ENCODE measurements at regions not wholly inside any gene's neighbourhood (a gene's known extent, or its start where the extent isn't known, plus 50 kb on each side); places are given as distances from the start of the nearest gene placed in this dataset.

DNA sequence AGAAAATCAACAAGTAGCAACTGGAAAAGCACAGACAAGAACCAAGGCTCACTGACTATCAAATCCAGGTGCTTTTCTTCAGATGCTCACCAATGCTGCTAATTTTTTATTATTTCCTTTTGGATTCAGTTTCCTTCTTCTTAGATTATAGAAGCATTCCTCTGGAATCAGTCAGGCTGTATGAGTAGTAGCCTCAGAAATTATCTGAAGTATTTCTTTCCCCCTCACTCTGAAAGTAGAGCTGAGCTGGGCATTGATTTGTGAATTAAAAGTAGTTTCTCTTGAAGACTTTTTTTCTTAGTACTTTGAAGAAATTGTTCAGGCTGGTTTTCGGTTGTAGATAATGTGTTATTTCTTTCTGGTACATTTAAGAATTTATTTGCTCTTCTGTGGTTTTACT lies 273.7 kb downstream of the NOL4 start:
- Histone ChIP-seq H3K4me3 (no peak overlapping the region), H3K27ac (no peak overlapping the region), H3K36me3 (no peaks in the 10 kb centered on the region), H3K9me3 (replicated peaks) (no peaks in the 10 kb centered on the region), H3K27me3 (no peaks in the 10 kb centered on the region), H3K4me1 (no peaks in the 10 kb centered on the region)
- no peak for DNase-seq

DNA sequence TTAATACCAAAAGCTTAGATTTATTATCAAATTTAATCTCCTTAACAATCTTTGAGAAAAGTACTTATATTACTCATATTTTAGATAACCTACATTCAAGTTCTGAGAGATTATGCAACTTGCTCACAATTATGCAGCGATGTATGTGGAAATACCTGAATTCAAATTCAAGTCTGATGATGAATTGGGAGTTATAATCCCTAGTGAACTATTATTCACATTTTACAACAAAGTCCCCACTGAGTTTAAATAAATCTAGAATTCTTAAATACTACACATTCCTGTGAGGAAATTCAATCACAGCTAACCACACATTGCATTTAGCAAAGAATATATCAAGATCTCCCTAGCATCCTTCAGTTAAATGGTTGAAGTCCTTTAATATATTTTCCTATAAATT lies 278.4 kb downstream of the NOL4 start:
- no peaks in the 10 kb centered on the region for H3K9me3 ChIP-seq (replicated peaks)
- H3K36me3 ChIP-seq, result no peaks in the 10 kb centered on the region
- no peak for DNase-seq

DNA sequence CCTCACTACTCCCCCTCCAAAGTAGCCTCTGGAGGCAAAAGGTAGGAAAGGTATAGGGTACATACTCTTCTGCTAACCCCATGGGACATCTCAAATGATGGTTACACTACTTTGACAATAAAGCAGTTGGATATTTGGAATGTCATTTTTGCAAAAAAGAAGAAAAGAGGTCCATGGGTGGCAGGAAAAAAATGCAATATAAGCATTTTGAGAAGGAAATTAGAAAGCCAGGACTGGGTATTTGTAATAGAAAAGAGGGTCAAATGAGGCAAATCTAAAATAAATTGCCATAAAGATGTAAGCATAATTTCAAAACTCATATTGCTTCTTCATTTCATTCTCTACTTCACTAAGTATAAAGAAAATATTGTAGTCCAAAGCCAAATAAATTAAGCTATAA lies 280.2 kb downstream of the NOL4 start:
- DNase-seq, result no peak
- Histone ChIP-seq H3K27ac (no peak overlapping the region), H3K36me3 (no peaks in the 10 kb centered on the region), H3K9me3 (replicated peaks) (no peaks in the 10 kb centered on the region), H3K4me3 (no peak overlapping the region), H3K4me1 (no peaks in the 10 kb centered on the region), H3K27me3 (no peaks in the 10 kb centered on the region)

More for the DNA sequence above, 278.4 kb downstream of the NOL4 start:
- H3K4me1 ChIP-seq, result no peaks in the 10 kb centered on the region
- H3K27ac ChIP-seq, result no peak overlapping the region
- H3K4me3 ChIP-seq, result no peak overlapping the region
- no peaks in the 10 kb centered on the region for H3K27me3 ChIP-seq

DNA sequence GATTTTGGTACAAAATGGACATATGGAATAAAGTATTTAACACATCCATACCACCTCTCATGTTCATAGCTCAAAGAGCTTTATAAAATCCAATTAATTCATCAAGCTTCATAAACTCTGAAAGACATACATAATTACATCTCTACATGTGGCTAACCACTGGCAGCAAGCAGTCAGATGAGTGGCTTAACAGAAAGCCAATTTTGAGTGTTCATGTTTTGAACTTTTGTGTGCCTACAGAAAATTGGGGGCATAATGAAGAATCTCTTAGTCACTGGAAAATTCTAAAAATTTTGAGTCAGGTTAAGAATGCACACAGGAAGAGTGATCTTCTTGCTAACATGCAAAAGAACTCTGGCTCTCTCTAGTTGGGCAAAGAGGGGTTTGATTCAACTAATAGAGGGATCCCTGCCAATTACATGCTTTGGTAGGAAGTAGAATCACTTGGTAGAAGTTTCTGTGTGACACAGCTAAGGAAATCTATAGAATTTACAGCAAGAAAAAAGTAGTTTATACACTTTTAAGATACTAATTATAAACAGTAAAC lies 287.4 kb downstream of the NOL4 start:
- Histone ChIP-seq H3K27me3 (no peaks in the 10 kb centered on the region), H3K36me3 (no peaks in the 10 kb centered on the region), H3K9me3 (replicated peaks) (no peaks in the 10 kb centered on the region), H3K4me1 (no peaks in the 10 kb centered on the region), H3K4me3 (no peak overlapping the region), H3K27ac (no peak overlapping the region)
- DNase-seq, result no peak

DNA sequence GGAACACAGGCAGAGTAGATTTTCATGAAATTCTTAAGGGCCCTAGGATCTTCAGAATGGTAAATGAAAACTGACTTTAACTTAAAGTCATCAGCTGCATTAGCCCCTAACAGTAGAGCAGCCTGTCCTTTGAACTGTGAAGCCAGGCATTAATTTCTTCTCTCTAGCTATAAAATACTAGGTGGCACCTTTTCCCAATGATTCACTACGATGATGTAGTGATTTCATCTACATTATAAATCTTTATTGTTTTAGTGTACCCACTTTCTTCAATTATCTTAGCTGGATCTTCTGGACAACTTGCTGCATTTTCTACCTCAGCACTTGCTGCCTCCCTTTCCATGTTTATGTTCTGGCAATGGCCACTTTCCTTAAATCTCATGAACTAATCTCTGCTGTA lies 290.5 kb downstream of the NOL4 start:
- Histone ChIP-seq H3K27ac (no peak overlapping the region), H3K4me3 (no peak overlapping the region), H3K36me3 (no peaks in the 10 kb centered on the region), H3K9me3 (replicated peaks) (no peaks in the 10 kb centered on the region), H3K4me1 (no peaks in the 10 kb centered on the region), H3K27me3 (no peaks in the 10 kb centered on the region)
- no peak for DNase-seq

GRCh38 chr18:33928231-33928630 lies 296.5 kb downstream of the NOL4 start:
- no peaks in the 10 kb centered on the region for H3K36me3 ChIP-seq
- H3K27me3 ChIP-seq, result no peaks in the 10 kb centered on the region
- no peaks in the 10 kb centered on the region for H3K4me1 ChIP-seq
- H3K27ac ChIP-seq, result no peak overlapping the region
- no peak for DNase-seq
- no peaks in the 10 kb centered on the region for H3K9me3 ChIP-seq (replicated peaks)
- no peak overlapping the region for H3K4me3 ChIP-seq

DNA sequence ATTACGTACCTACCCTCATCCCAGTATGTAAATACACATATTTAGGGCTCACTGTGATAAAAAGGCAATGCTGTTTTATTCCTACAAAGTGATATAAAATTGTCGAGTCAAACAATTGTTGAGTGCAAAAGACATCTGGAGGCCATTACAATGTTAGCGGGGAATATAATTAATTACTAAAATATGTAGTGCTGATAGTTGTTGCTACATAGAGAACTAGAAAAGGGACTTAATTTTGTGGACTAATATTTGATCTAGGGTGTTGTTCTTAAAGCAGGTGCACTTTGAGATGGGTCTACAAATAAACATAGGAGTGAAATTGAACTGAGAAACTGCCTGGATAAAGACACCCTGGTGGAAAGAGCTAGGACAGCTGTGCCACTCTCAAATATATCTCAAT lies 300.1 kb downstream of the NOL4 start:
- H3K36me3 ChIP-seq, result no peaks in the 10 kb centered on the region
- no peaks in the 10 kb centered on the region for H3K9me3 ChIP-seq (replicated peaks)
- no peak for DNase-seq
- no peaks in the 10 kb centered on the region for H3K27me3 ChIP-seq
- no peak overlapping the region for H3K4me3 ChIP-seq
- H3K4me1 ChIP-seq, result no peaks in the 10 kb centered on the region
- H3K27ac ChIP-seq, result no peak overlapping the region

- no peak overlapping the region for H3K27ac ChIP-seq
Measured at GRCh38 chr18:33923980-33924379, 300.7 kb downstream of the NOL4 start.

GRCh38 chr18:33918571-33918970 lies 306.1 kb downstream of the NOL4 start:
- H3K27ac ChIP-seq, result no peak overlapping the region
- H3K36me3 ChIP-seq, result no peaks in the 10 kb centered on the region
- H3K4me3 ChIP-seq, result no peak overlapping the region
- no peak for DNase-seq
- no peaks in the 10 kb centered on the region for H3K27me3 ChIP-seq
- no peaks in the 10 kb centered on the region for H3K4me1 ChIP-seq
- H3K9me3 ChIP-seq (replicated peaks), result no peaks in the 10 kb centered on the region

More at GRCh38 chr18:33923980-33924379, 300.7 kb downstream of the NOL4 start:
- no peaks in the 10 kb centered on the region for H3K9me3 ChIP-seq (replicated peaks)
- H3K27me3 ChIP-seq, result no peaks in the 10 kb centered on the region
- H3K4me3 ChIP-seq, result no peak overlapping the region
- DNase-seq, result no peak
- no peaks in the 10 kb centered on the region for H3K4me1 ChIP-seq
- H3K36me3 ChIP-seq, result no peaks in the 10 kb centered on the region

- no peak overlapping the region for H3K4me3 ChIP-seq
- H3K9me3 ChIP-seq (replicated peaks), result no peaks in the 10 kb centered on the region
- no peaks in the 10 kb centered on the region for H3K36me3 ChIP-seq
- H3K4me1 ChIP-seq, result no peaks in the 10 kb centered on the region
- H3K27ac ChIP-seq, result no peak overlapping the region
- DNase-seq, result no peak
- H3K27me3 ChIP-seq, result no peaks in the 10 kb centered on the region
Measured at GRCh38 chr18:33916200-33916599, 308.5 kb downstream of the NOL4 start.

DNA sequence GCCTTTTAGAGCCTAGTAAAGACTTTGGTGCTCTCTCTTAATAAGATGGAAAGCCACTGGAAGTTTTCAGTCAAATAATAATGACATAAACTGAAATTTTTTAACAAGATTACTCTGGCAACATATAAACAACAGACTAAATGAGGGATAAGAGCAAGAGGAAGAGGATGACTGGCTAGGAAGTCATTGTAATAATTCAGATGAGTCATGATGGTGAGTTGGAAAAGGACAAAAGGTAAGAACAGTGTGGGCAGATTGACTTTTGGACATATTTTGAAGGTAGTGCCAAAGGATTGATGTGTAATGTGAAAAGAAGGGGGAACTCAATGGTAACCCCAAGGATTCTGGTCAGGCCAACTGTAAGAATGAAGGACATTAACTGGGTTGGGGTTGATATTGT lies 310.3 kb downstream of the NOL4 start:
- H3K4me3 ChIP-seq, result no peak overlapping the region
- no peaks in the 10 kb centered on the region for H3K9me3 ChIP-seq (replicated peaks)
- DNase-seq, result no peak
- H3K27ac ChIP-seq, result no peak overlapping the region
- no peaks in the 10 kb centered on the region for H3K4me1 ChIP-seq
- no peaks in the 10 kb centered on the region for H3K27me3 ChIP-seq
- no peaks in the 10 kb centered on the region for H3K36me3 ChIP-seq

DNA sequence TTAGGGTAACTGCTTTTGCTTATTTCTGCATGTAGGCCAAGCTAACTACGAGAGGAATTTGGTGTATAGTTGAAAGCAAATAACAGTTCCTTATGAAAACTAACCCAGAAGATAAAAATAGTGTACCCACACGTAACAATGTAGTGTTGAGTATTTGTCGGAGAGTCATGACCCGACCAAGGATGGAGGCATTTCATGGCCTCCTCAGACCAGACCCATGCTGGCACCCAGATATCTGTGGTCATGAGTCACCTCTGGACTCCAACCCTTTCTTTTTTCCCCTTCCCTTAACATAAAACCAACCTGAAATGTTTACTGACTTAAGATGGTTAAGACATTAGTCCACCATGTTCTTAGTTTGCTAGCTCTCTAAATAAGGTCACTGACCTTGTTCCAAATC lies 318.7 kb downstream of the NOL4 start:
- no peak for DNase-seq
- H3K9me3 ChIP-seq (replicated peaks), result no peaks in the 10 kb centered on the region
- no peaks in the 10 kb centered on the region for H3K4me1 ChIP-seq
- H3K4me3 ChIP-seq, result no peak overlapping the region
- H3K27ac ChIP-seq, result no peak overlapping the region
- no peaks in the 10 kb centered on the region for H3K36me3 ChIP-seq
- H3K27me3 ChIP-seq, result no peaks in the 10 kb centered on the region

GRCh38 chr18:33901894-33902512 lies 322.7 kb downstream of the NOL4 start:
- Histone ChIP-seq H3K9me3 (replicated peaks) (no peaks in the 10 kb centered on the region), H3K36me3 (no peaks in the 10 kb centered on the region), H3K4me1 (no peaks in the 10 kb centered on the region), H3K4me3 (no peak overlapping the region), H3K27me3 (no peaks in the 10 kb centered on the region), H3K27ac (no peak overlapping the region)
- DNase-seq, result no peak

- no peak for DNase-seq
- H3K27ac ChIP-seq, result no peak overlapping the region
- H3K4me1 ChIP-seq, result no peaks in the 10 kb centered on the region
- H3K36me3 ChIP-seq, result no peaks in the 10 kb centered on the region
- H3K9me3 ChIP-seq (replicated peaks), result no peaks in the 10 kb centered on the region
- H3K27me3 ChIP-seq, result no peaks in the 10 kb centered on the region
- no peak overlapping the region for H3K4me3 ChIP-seq
Measured at GRCh38 chr18:33900638-33901037, 322.6 kb downstream of the ASXL3 start.

GRCh38 chr18:33898427-33898826 lies 320.4 kb downstream of the ASXL3 start:
- H3K36me3 ChIP-seq, result no peaks in the 10 kb centered on the region
- no peaks in the 10 kb centered on the region for H3K27me3 ChIP-seq
- no peak overlapping the region for H3K27ac ChIP-seq
- H3K4me1 ChIP-seq, result no peaks in the 10 kb centered on the region
- H3K4me3 ChIP-seq, result no peak overlapping the region
- no peaks in the 10 kb centered on the region for H3K9me3 ChIP-seq (replicated peaks)
- no peak for DNase-seq

DNA sequence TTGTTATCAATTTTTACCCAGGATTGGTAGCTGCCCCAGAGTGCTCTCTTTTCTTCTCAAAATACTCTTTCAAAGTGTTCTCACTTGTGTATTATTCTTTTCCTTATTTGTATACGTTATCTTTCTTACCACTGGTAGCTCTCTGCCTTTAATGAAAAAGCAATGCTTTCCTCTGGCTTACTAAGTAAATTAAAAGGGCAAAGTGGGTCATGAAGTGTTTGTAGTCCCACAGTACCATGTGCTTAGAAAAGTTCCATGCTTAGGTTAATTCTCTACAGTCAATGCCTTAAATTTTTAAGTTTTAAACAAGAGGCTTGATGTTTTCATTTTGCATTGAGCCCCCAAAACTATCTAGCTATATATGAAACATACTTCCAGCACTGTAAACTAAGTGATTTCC lies 300.2 kb downstream of the ASXL3 start:
- Histone ChIP-seq H3K36me3 (no peaks in the 10 kb centered on the region), H3K9me3 (replicated peaks) (no peaks in the 10 kb centered on the region), H3K4me3 (no peak overlapping the region), H3K4me1 (no peaks in the 10 kb centered on the region), H3K27me3 (no peaks in the 10 kb centered on the region), H3K27ac (no peak overlapping the region)
- no peak for DNase-seq

Data from SJCRH30 (cell line).